AG09309 (cell line): ENCODE measurements at regions not wholly inside any gene's neighbourhood (a gene's known extent, or its start where the extent isn't known, plus 50 kb on each side); places are given as distances from the start of the nearest gene placed in this dataset.

Experiments
- DNase-seq: peaks from one replicate; pipeline ENCODE4 v3.0.0-alpha.2; 2010; ENCODE audit warnings: low read depth
- H3K4me3 ChIP-seq: 2 replicates; pipeline ENCODE4 v1.5.1; 2011; ENCODE audit warnings: mild to moderate bottlenecking, low read depth, low read length, moderate library complexity; ENCODE audit not compliant: control insufficient read depth
- CTCF ChIP-seq: IDR thresholded peaks from 2 replicates; pipeline ENCODE4 v1.5.1; 2011; ENCODE audit warnings: mild to moderate bottlenecking, low read depth, low read length, inconsistent platforms; ENCODE audit not compliant: insufficient read depth, control insufficient read depth; ENCODE audit errors: missing control alignments

GRCh38 chr1:87647430-87648177 lies 318.9 kb downstream of the LMO4 start:
- DNase-seq, result no peak
- H3K4me3 ChIP-seq, result no peak overlapping the region
- no peak for TF ChIP-seq CTCF

- no peak for TF ChIP-seq CTCF
- H3K4me3 ChIP-seq, result no peak overlapping the region
- no peak for DNase-seq
These were observed 319.8 kb downstream of the LMO4 start for GRCh38 chr1:87648323-87649119.

- DNase-seq, result no peak
- no peak for TF ChIP-seq CTCF
- H3K4me3 ChIP-seq, result no peak overlapping the region
These were observed 321.6 kb downstream of the LMO4 start for GRCh38 chr1:87650306-87650705.

GRCh38 chr1:87652176-87652575 lies 323.5 kb downstream of the LMO4 start:
- DNase-seq, result no peak
- TF ChIP-seq CTCF, result no peak

GRCh38 chr1:87665151-87665550 lies 336.5 kb downstream of the LMO4 start:
- TF ChIP-seq CTCF, result no peak
- no peak overlapping the region for H3K4me3 ChIP-seq
- no peak for DNase-seq

More at GRCh38 chr1:87652176-87652575, 323.5 kb downstream of the LMO4 start:
- no peak overlapping the region for H3K4me3 ChIP-seq

GRCh38 chr1:87666681-87667080 lies 338.0 kb downstream of the LMO4 start:
- TF ChIP-seq CTCF, result no peak
- no peak overlapping the region for H3K4me3 ChIP-seq
- DNase-seq, result no peak
